SK-N-MC (cell line): ENCODE measurements at regions not wholly inside any gene's neighbourhood (a gene's known extent, or its start where the extent isn't known, plus 50 kb on each side); places are given as distances from the start of the nearest gene placed in this dataset.

ENCODE experiments used
- EZH2 ChIP-seq: fragments of 200-600 bp; sonication (generic); IDR thresholded peaks from one replicate; pipeline ENCODE4 v1.6.1; 2017; ENCODE audit warnings: antibody characterized with exemption
- FOXP2 ChIP-seq: optimal IDR thresholded peaks from 2 replicates; pipeline ENCODE3; 2011; ENCODE audit warnings: mild to moderate bottlenecking, moderate library complexity; ENCODE audit not compliant: insufficient read depth; ENCODE audit errors: extremely low read length, control extremely low read depth
- POLR2AphosphoS5 ChIP-seq: IDR thresholded peaks from 2 replicates; pipeline ENCODE4 v1.6.1; 2012; ENCODE audit warnings: mild to moderate bottlenecking, low read depth, low read length, borderline replicate concordance

DNA sequence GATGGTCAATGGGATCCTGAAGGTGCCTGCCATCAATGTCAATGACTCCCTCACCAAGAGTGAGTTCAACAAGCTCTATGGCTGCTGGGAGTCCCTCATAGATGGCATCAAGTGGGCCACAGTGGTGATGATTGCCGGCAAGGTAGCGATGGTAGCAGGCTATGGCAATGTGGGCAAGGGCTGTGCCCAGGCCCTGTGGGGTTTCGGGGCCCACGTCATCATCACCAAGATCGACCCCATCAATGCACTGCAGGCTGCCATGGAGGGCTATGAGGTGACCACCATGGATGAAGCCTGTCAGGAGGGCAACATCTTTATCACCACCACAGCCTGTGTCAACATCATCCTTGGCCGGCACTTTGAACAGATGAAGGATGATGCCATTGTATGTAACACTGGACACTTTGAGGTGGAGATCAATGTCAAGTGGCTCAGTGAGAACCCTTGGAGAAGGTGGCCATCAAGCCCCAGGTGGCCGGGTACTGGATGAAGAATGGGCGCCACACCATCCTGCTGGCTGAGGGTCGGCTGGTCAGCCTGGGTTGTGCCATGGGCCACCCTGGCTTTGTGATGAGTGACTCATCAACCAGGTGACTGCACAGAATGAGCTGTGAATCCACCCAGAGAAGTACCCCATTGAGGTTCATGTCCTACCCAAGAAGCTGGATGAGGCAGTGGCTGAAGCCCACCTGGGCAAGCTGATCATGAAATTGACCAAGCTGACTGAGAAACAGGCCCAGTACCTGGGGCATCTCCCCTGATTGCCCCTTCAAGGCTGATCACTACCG is 63.0 kb upstream of the ANTXRL start:
- TF ChIP-seq EZH2 (no peak), POLR2AphosphoS5 (no peak), FOXP2 (no peak)
